ENCODE measurements at regions not wholly inside any gene's neighbourhood (a gene's known extent, or its start where the extent isn't known, plus 50 kb on each side); places are given as distances from the start of the nearest gene placed in this dataset.

DNA sequence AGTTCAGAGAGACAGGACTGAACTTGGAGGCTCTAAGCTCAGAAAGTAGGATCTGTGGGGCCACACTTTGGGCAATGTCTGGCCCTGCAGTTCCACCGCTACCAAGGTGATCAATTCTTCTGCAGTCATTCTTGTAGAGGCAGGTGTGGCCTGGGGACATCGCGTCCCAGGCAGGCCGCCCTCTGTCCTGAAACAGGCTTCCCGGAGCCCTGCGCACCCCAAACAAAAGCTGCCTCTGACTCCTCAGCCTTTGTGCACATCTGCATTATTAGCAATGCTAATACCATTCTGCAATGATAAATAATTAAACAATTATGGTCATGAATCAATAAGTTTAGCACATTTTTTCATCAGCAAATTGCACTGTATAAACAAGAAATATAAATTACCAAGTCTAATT, 160.2 kb downstream of the URI1 start:
- Histone ChIP-seq H3F3A (ENCODE audit: insufficient read depth, low read depth) (no peaks in the 10 kb centered on the region), H3K27me3 (ENCODE audit: insufficient read depth, low read depth) (peaks cover 94% of the 10 kb centered on the region), H4K20me1 (ENCODE audit: insufficient read depth) (no peaks in the 10 kb centered on the region), H3K27ac (no peak overlapping the region), H3K9me2 (ENCODE audit: insufficient read depth) (no peaks in the 10 kb centered on the region), H3K79me2 (ENCODE audit: low read depth) (no peaks in the 10 kb centered on the region), H3K36me3 (ENCODE audit: low read depth) (no peaks in the 10 kb centered on the region), H3K4me3 (no peak overlapping the region), H3K4me1 (replicated peaks; ENCODE audit: insufficient read depth) (no peaks in the 10 kb centered on the region), H3K9me3 (ENCODE audit: insufficient read depth, low read depth) (no peaks in the 10 kb centered on the region), H3K4me2 (no peak overlapping the region), H2AFZ (no peak overlapping the region)
- intact Hi-C loops (cut with micrococcal nuclease; ENCODE audit: unreplicated experiment): no loop called here
- TF ChIP-seq CTCF (conservative IDR thresholded peaks at IDR 0.05) (no peak), EZH2 (IDR thresholded peaks at IDR 0.05; ENCODE audit: low read depth) (no peak)
- CTCF ChIA-PET: no interaction called here
- POLR2A ChIA-PET (ENCODE audit: unreplicated experiment): no interaction called here
- DNase-seq: no peak
- no TSS peak for BruUV-seq (replicated peaks)

- Histone ChIP-seq H3K36me3 (ENCODE audit: low read depth) (no peaks in the 10 kb centered on the region), H3K4me3 (no peak overlapping the region), H3K79me2 (ENCODE audit: low read depth) (no peaks in the 10 kb centered on the region), H3K27me3 (ENCODE audit: insufficient read depth, low read depth) (peaks cover 94% of the 10 kb centered on the region), H3K9me2 (ENCODE audit: insufficient read depth) (no peaks in the 10 kb centered on the region), H3K4me2 (no peak overlapping the region), H3K9me3 (ENCODE audit: insufficient read depth, low read depth) (no peaks in the 10 kb centered on the region), H3K27ac (no peak overlapping the region), H3K4me1 (replicated peaks; ENCODE audit: insufficient read depth) (no peaks in the 10 kb centered on the region), H4K20me1 (ENCODE audit: insufficient read depth) (no peaks in the 10 kb centered on the region), H2AFZ (no peak overlapping the region), H3F3A (ENCODE audit: insufficient read depth, low read depth) (no peaks in the 10 kb centered on the region)
- intact Hi-C loops (cut with micrococcal nuclease; ENCODE audit: unreplicated experiment): no loop called here
- no TSS peak for BruUV-seq (replicated peaks)
- no peak for DNase-seq
- ChIA-PET CTCF (no interaction called here), POLR2A (ENCODE audit: unreplicated experiment) (no interaction called here)
- TF ChIP-seq CTCF (conservative IDR thresholded peaks at IDR 0.05) (no peak), EZH2 (IDR thresholded peaks at IDR 0.05; ENCODE audit: low read depth) (no peak)
Observed at GRCh38 chr19:30102666-30103065, 160.6 kb downstream of the URI1 start.

GRCh38 chr19:30103981-30104380, 161.9 kb downstream of the URI1 start:
- intact Hi-C loops (cut with micrococcal nuclease; ENCODE audit: unreplicated experiment): no loop called here
- no peak overlapping the region for H3K27ac ChIP-seq

More at GRCh38 chr19:30103981-30104380, 161.9 kb downstream of the URI1 start:
- H4K20me1 ChIP-seq (ENCODE audit: insufficient read depth): no peaks in the 10 kb centered on the region
- H3K27me3 ChIP-seq (ENCODE audit: insufficient read depth, low read depth): peaks cover 93% of the 10 kb centered on the region
- POLR2A ChIA-PET (ENCODE audit: unreplicated experiment): no interaction called here
- no peaks in the 10 kb centered on the region for H3K9me3 ChIP-seq (ENCODE audit: insufficient read depth, low read depth)
- CTCF ChIA-PET: no interaction called here
- H3K4me3 ChIP-seq: no peak overlapping the region
- no peaks in the 10 kb centered on the region for H3K36me3 ChIP-seq (ENCODE audit: low read depth)
- TF ChIP-seq EZH2 (IDR thresholded peaks at IDR 0.05; ENCODE audit: low read depth): no peak
- TF ChIP-seq CTCF (conservative IDR thresholded peaks at IDR 0.05): no peak
- H3F3A ChIP-seq (ENCODE audit: insufficient read depth, low read depth): no peaks in the 10 kb centered on the region
- H3K79me2 ChIP-seq (ENCODE audit: low read depth): no peaks in the 10 kb centered on the region
- H3K9me2 ChIP-seq (ENCODE audit: insufficient read depth): no peaks in the 10 kb centered on the region
- no TSS peak for BruUV-seq (replicated peaks)
- no peaks in the 10 kb centered on the region for H3K4me1 ChIP-seq (replicated peaks; ENCODE audit: insufficient read depth)
- H3K4me2 ChIP-seq: no peak overlapping the region
- no peak overlapping the region for H2AFZ ChIP-seq
- no peak for DNase-seq
